Tibial nerve (tissue), 4 donors: ENCODE measurements at regions not wholly inside any gene's neighbourhood (a gene's known extent, or its start where the extent isn't known, plus 50 kb on each side); places are given as distances from the start of the nearest gene placed in this dataset.

ENCODE experiments used
- DNase-seq, 2 donors: peaks; one replicate each; pipeline ENCODE4 v3.0.0-alpha.2; 2019; ENCODE audit warnings: low spot score in 2 of 2
- H3K27ac ChIP-seq, 4 donors: fragments of 200-600 bp; sonication (generic) in 3 of 4; one replicate each; pipeline ENCODE4 v1.5.1; 2017 to 2019; ENCODE audit warnings: mild to moderate bottlenecking in 1 of 4
- H3K27me3 ChIP-seq, 2 donors: fragments of 200-600 bp; sonication (generic) in 1 of 2; one replicate each; pipeline versions ENCODE4 v1.5.1 to v1.6.0; 2017 to 2019
- H3K36me3 ChIP-seq, 3 donors: fragments of 200-600 bp; sonication (generic); one replicate each; pipeline ENCODE4 v1.5.1; 2018 to 2019
- H3K4me1 ChIP-seq, 4 donors: fragments of 200-600 bp; sonication (generic) in 3 of 4; one replicate each; pipeline ENCODE4 v1.5.1; 2017 to 2019
- H3K4me3 ChIP-seq, 4 donors: fragments of 200-600 bp; sonication (generic) in 3 of 4; one replicate each; pipeline ENCODE4 v1.5.1; 2017 to 2019; ENCODE audit warnings: mild to moderate bottlenecking in 1 of 4, moderate library complexity in 1 of 4
- H3K9me3 ChIP-seq, 4 donors: fragments of 200-600 bp; sonication (generic) in 3 of 4; one replicate each; pipeline ENCODE4 v1.5.1; 2017 to 2019
- CTCF ChIP-seq, 5 experiments: fragments of 200-600 bp in 3 of 5; fragments of 450-650 bp in 2 of 5; sonication (generic) in 3 of 5; IDR thresholded peaks; one replicate each; pipeline ENCODE4 v1.5.1; 2016 to 2019; ENCODE audit warnings: antibody characterized with exemption in 5 of 5, mild to moderate bottlenecking in 3 of 5, moderate library complexity in 2 of 5
- EP300 ChIP-seq, 2 donors: sonication (generic); formaldehyde crosslinking; IDR thresholded peaks; one replicate each; pipeline ENCODE4 v1.6.1; 2017; ENCODE audit warnings: antibody characterized with exemption in 2 of 2, mild to moderate bottlenecking in 1 of 2
- POLR2A ChIP-seq, 2 donors: fragments of 450-650 bp; IDR thresholded peaks; one replicate each; pipeline ENCODE4 v1.6.1; 2017; ENCODE audit warnings: antibody characterized with exemption in 2 of 2, mild to moderate bottlenecking in 2 of 2, moderate library complexity in 2 of 2
- WGBS, 2 donors: methylation state at CpG; one replicate each; pipeline ENCODE4 v1.1.5; 2018; 5-methylcytosine and 5-hydroxymethylcytosine counted together

DNA sequence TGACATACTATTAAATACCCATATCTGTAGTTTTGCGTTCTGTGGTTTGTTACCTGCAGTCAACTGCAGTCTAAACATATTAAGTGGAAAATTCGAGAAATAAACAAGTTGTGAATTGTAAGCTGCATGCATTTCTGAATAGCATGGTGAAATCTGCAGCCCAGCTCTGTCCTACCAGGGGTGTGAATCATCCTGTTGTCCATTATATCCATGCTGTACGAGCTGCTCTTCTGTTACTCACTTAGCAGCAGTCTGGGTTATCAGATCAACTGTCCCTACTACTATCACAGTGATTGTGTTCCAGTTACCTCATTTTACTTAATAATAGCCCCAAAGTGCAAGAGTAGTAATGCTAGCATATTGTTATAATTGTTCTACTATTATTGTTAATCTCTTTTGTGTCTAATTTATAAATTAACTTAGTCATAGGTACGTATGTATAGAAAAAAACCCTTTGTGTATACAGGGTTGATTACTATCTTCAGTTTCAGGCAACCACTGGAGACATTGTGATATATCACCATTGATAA lies 173.7 kb upstream of the FAT4 start:
- 71 to 72% methylated on average over 4 of the region's 4 CpGs for WGBS, 2 donors
- Histone ChIP-seq H3K4me3 (no peak overlapping the region), H3K27me3 (no peaks in the 10 kb centered on the region), H3K36me3 (no peaks in the 10 kb centered on the region), H3K9me3 (no peaks in the 10 kb centered on the region), H3K4me1 (peaks cover 0 to 2% (median 0%) of the 10 kb centered on the region in 4 donors), H3K27ac (no peak overlapping the region)
- no peak for TF ChIP-seq CTCF (IDR thresholded peaks at IDR 0.05)
- TF ChIP-seq EP300 (IDR thresholded peaks at IDR 0.05): no peak
- no peak for TF ChIP-seq POLR2A (IDR thresholded peaks at IDR 0.05)
- no peak for DNase-seq

GRCh38 chr4:125135652-125136051 lies 179.1 kb upstream of the FAT4 start:
- 28 to 32% methylated on average over 2 of the region's 2 CpGs for WGBS, 2 donors
- no peaks in the 10 kb centered on the region for H3K9me3 ChIP-seq
- peaks cover 0 to 13% (median 0%) of the 10 kb centered on the region in 4 donors for H3K4me1 ChIP-seq
- TF ChIP-seq POLR2A (IDR thresholded peaks at IDR 0.05) (no peak), CTCF (IDR thresholded peaks at IDR 0.05) (no peak), EP300 (IDR thresholded peaks at IDR 0.05) (no peak)
- H3K4me3 ChIP-seq: no peak overlapping the region
- no peak overlapping the region for H3K27ac ChIP-seq
- no peaks in the 10 kb centered on the region for H3K27me3 ChIP-seq
- DNase-seq: no peak
- no peaks in the 10 kb centered on the region for H3K36me3 ChIP-seq

DNA sequence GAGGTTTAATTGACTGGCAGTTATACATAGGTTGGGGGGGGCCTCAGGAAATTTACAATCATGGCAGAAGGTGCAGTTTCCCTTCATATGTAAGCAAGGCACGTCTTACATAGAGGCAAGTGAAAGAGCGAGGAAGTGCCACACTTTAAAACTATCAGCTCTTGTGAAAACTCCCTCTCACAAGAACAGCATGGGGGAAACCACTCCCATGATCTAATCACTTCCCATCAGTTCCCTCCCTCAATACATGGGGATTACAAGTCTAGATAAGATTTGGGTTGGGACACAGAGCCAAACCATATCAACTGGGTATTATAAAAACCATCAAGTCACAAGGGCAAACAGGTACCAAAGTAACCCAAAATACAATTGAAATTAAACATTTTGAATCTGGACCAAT lies 182.0 kb upstream of the FAT4 start:
- H3K4me3 ChIP-seq: no peak overlapping the region
- no peak overlapping the region for H3K27ac ChIP-seq
- WGBS, 2 donors: 81 to 87% methylated on average over 2 of the region's 2 CpGs
- TF ChIP-seq POLR2A (IDR thresholded peaks at IDR 0.05) (no peak), EP300 (IDR thresholded peaks at IDR 0.05) (no peak), CTCF (IDR thresholded peaks at IDR 0.05) (no peak)
- DNase-seq: no peak
- H3K4me1 ChIP-seq: peaks cover 0 to 13% (median 0%) of the 10 kb centered on the region in 4 donors
- no peaks in the 10 kb centered on the region for H3K9me3 ChIP-seq
- H3K27me3 ChIP-seq: no peaks in the 10 kb centered on the region
- H3K36me3 ChIP-seq: no peaks in the 10 kb centered on the region

DNA sequence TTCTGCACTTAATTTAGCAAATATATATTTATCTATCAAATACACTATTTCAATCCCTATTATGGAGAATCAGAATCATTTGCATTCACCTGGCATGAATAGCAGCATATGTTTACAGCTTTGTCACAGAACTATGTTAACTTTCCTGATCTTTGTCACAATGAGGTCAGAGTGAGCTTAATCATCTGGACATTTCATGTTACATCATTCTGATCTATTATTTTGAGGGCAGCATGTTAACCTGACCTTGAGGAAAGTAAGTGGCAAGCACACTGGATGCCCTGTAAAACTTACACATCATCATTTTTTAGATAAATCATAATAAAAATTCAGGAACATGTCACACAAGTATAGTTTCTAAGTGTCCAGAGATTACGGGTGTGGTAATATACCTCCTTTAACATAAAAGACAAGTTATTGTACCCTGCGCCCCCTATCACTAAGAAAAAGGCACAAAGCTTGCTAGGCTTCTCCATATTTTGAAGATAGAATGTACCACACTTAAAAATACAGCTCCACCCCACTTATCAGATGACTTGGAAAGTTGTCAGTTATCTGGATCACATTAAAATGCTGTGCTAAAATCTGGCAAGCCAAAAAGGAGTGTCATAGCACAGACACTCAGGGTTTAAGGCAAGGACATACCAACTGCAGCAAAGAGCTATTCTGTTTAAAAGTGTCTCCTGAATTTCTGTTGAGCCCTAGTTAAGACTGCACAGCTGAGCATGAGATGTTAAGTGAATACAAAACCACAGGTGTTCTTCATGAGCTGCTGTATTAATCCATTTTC lies 182.7 kb upstream of the FAT4 start:
- H3K4me1 ChIP-seq: peaks cover 0 to 13% (median 0%) of the 10 kb centered on the region in 4 donors
- no peaks in the 10 kb centered on the region for H3K27me3 ChIP-seq
- H3K4me3 ChIP-seq: no peak overlapping the region
- TF ChIP-seq EP300 (IDR thresholded peaks at IDR 0.05) (no peak), POLR2A (IDR thresholded peaks at IDR 0.05) (no peak), CTCF (IDR thresholded peaks at IDR 0.05) (no peak)
- WGBS, 2 donors: 68 to 81% methylated on average over 2 of the region's 2 CpGs
- no peak overlapping the region for H3K27ac ChIP-seq
- peak in 1 of 2 donors; percentile 5 for DNase-seq
- no peaks in the 10 kb centered on the region for H3K9me3 ChIP-seq
- no peaks in the 10 kb centered on the region for H3K36me3 ChIP-seq

GRCh38 chr4:125125276-125125675 lies 189.5 kb upstream of the FAT4 start:
- Histone ChIP-seq H3K4me1 (peaks cover 0 to 27% (median 6%) of the 10 kb centered on the region in 4 donors), H3K9me3 (no peaks in the 10 kb centered on the region), H3K36me3 (no peaks in the 10 kb centered on the region), H3K27ac (peak overlapping the region in 2 of 4 donors; percentile 47 to 49), H3K27me3 (no peaks in the 10 kb centered on the region), H3K4me3 (no peak overlapping the region)
- TF ChIP-seq POLR2A (IDR thresholded peaks at IDR 0.05) (no peak), CTCF (IDR thresholded peaks at IDR 0.05) (no peak), EP300 (IDR thresholded peaks at IDR 0.05) (no peak)
- no peak for DNase-seq
- 6 to 12% methylated on average over 3 of the region's 3 CpGs for WGBS, 2 donors
